Erythroblast (primary cell): ENCODE measurements at regions not wholly inside any gene's neighbourhood (a gene's known extent, or its start where the extent isn't known, plus 50 kb on each side); places are given as distances from the start of the nearest gene placed in this dataset.

ENCODE experiments used
- GATA1 ChIP-seq: IDR thresholded peaks from 2 replicates; pipeline ENCODE4 v1.6.1; 2011; ENCODE audit warnings: low read depth, mild to moderate bottlenecking, control low read depth, low read length, moderate library complexity
- POLR2A ChIP-seq: IDR thresholded peaks from 2 replicates; pipeline ENCODE4 v1.6.1; 2011; ENCODE audit warnings: mild to moderate bottlenecking, low read length

GRCh38 chr12:91657032-91657431 is 474.4 kb upstream of the DCN start:
- TF ChIP-seq POLR2A (no peak), GATA1 (no peak)
